ENCODE measurements at regions not wholly inside any gene's neighbourhood (a gene's known extent, or its start where the extent isn't known, plus 50 kb on each side); places are given as distances from the start of the nearest gene placed in this dataset.
"Not testable (repeated sequence)": the region's sequence is repeated elsewhere in the genome, so short reads cannot be mapped to it uniquely, and the experiment has no call there.

DNA sequence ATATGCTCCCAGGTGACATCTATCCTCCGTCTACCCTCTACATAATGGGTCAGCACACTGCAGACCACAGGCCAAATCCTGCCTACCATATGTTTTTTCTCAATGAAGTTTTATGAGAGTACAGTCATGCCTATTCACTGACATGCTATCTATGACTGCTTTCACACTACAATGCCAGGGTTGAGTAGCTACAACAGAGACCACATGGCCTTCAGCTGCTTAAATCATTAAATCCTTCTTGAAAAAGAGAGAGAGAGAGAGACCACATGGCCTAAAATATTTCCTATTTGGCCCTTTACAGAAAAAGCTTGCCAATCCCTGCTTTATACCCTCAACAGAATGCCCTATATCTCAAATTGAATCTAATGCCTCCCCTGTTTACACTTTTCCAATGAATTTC lies 119.8 kb upstream of the CCDC180 start:
- TF ChIP-seq, protein P1, sequence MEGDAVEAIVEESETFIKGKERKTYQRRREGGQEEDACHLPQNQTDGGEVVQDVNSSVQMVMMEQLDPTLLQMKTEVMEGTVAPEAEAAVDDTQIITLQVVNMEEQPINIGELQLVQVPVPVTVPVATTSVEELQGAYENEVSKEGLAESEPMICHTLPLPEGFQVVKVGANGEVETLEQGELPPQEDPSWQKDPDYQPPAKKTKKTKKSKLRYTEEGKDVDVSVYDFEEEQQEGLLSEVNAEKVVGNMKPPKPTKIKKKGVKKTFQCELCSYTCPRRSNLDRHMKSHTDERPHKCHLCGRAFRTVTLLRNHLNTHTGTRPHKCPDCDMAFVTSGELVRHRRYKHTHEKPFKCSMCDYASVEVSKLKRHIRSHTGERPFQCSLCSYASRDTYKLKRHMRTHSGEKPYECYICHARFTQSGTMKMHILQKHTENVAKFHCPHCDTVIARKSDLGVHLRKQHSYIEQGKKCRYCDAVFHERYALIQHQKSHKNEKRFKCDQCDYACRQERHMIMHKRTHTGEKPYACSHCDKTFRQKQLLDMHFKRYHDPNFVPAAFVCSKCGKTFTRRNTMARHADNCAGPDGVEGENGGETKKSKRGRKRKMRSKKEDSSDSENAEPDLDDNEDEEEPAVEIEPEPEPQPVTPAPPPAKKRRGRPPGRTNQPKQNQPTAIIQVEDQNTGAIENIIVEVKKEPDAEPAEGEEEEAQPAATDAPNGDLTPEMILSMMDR (IDR thresholded peaks at IDR 0.05): not testable (repeated sequence)
- TF ChIP-seq EZH2phosphoT487 (IDR thresholded peaks at IDR 0.05): not testable (repeated sequence)

Data from neural progenitor cell (in vitro differentiated cells).